Embryonic facial prominence (tissue), 1 donor: ENCODE measurements at regions not wholly inside any gene's neighbourhood (a gene's known extent, or its start where the extent isn't known, plus 50 kb on each side); places are given as distances from the start of the nearest gene placed in this dataset.

ENCODE experiments used
- DNase-seq: peaks from one replicate; pipeline ENCODE4 v3.0.0-alpha.2; 2016; ENCODE audit errors: extremely low spot score

GRCh38 chr3:31248563-31248992 lies 284.1 kb upstream of the STT3B start:
- DNase-seq: no peak

GRCh38 chr3:31249545-31249944 lies 283.2 kb upstream of the STT3B start:
- DNase-seq: no peak

- no peak for DNase-seq
Measured at GRCh38 chr3:31250116-31250777, 282.5 kb upstream of the STT3B start.

GRCh38 chr3:31251083-31251482 lies 281.6 kb upstream of the STT3B start:
- DNase-seq: no peak

- no peak for DNase-seq
Measured at GRCh38 chr3:31252216-31253185, 280.2 kb upstream of the STT3B start.

GRCh38 chr3:31253782-31254181 lies 278.9 kb upstream of the STT3B start:
- no peak for DNase-seq

- DNase-seq: no peak
Measured at GRCh38 chr3:31254483-31254882, 278.2 kb upstream of the STT3B start.

- no peak for DNase-seq
Measured at GRCh38 chr3:31255007-31255581, 277.6 kb upstream of the STT3B start.

- no peak for DNase-seq
Measured at GRCh38 chr3:31262201-31262600, 270.5 kb upstream of the STT3B start.

GRCh38 chr3:31263897-31264296 lies 268.8 kb upstream of the STT3B start:
- no peak for DNase-seq

GRCh38 chr3:31265646-31266428 lies 266.9 kb upstream of the STT3B start:
- DNase-seq: no peak

- DNase-seq: no peak
Measured at GRCh38 chr3:31268868-31269267, 263.9 kb upstream of the STT3B start.

GRCh38 chr3:31270010-31270409 lies 262.7 kb upstream of the STT3B start:
- no peak for DNase-seq

GRCh38 chr3:31274326-31275024 lies 258.2 kb upstream of the STT3B start:
- no peak for DNase-seq

- no peak for DNase-seq
Measured at GRCh38 chr3:31275038-31275572, 257.6 kb upstream of the STT3B start.

- no peak for DNase-seq
Measured at GRCh38 chr3:31275583-31275982, 257.1 kb upstream of the STT3B start.

GRCh38 chr3:31277582-31277981 lies 255.1 kb upstream of the STT3B start:
- DNase-seq: no peak

- DNase-seq: no peak
Measured at GRCh38 chr3:31278532-31278931, 254.2 kb upstream of the STT3B start.

GRCh38 chr3:31284776-31285175 lies 247.9 kb upstream of the STT3B start:
- no peak for DNase-seq

GRCh38 chr3:31285833-31286486 lies 246.8 kb upstream of the STT3B start:
- DNase-seq: no peak
